NAMALWA (cell line): ENCODE measurements at regions not wholly inside any gene's neighbourhood (a gene's known extent, or its start where the extent isn't known, plus 50 kb on each side); places are given as distances from the start of the nearest gene placed in this dataset.

Experiments used
- DNase-seq: peaks from one replicate; pipeline ENCODE4 v3.0.0-alpha.2; 2015; ENCODE audit warnings: low spot score

- DNase-seq, result no peak
Observed at GRCh38 chr5:51908215-51908614, 525.0 kb downstream of the ISL1 start.

GRCh38 chr5:51944500-51945125, 561.4 kb downstream of the ISL1 start:
- no peak for DNase-seq

- no peak for DNase-seq
Observed at GRCh38 chr5:51958473-51958872, 575.2 kb downstream of the ISL1 start.

- peak; percentile 38 for DNase-seq
Observed at GRCh38 chr5:51960617-51961121, 577.4 kb downstream of the ISL1 start.

GRCh38 chr5:51961154-51961562, 577.9 kb downstream of the ISL1 start:
- DNase-seq, result no peak

GRCh38 chr5:51968756-51969155, 585.5 kb downstream of the ISL1 start:
- no peak for DNase-seq

- DNase-seq, result no peak
Observed at GRCh38 chr5:51974834-51975233, 591.6 kb downstream of the ISL1 start.

GRCh38 chr5:51977014-51977413, 593.8 kb downstream of the ISL1 start:
- no peak for DNase-seq

- DNase-seq, result no peak
Observed at GRCh38 chr5:51983161-51983560, 599.9 kb downstream of the ISL1 start.

- no peak for DNase-seq
Observed at GRCh38 chr5:51986733-51987132, 603.5 kb downstream of the ISL1 start.

GRCh38 chr5:51987239-51987638, 604.0 kb downstream of the ISL1 start:
- no peak for DNase-seq

- DNase-seq, result no peak
Observed at GRCh38 chr5:51987669-51988209, 604.5 kb downstream of the ISL1 start.

- no peak for DNase-seq
Observed at GRCh38 chr5:51988634-51989033, 605.4 kb downstream of the ISL1 start.

- DNase-seq, result no peak
Observed at GRCh38 chr5:51990241-51990640, 607.0 kb downstream of the ISL1 start.

GRCh38 chr5:51990661-51991180, 607.5 kb downstream of the ISL1 start:
- no peak for DNase-seq

- DNase-seq, result no peak
Observed at GRCh38 chr5:51991940-51992339, 608.7 kb downstream of the ISL1 start.

- no peak for DNase-seq
Observed at GRCh38 chr5:51995773-51996306, 612.6 kb downstream of the ISL1 start.

- no peak for DNase-seq
Observed at GRCh38 chr5:51996356-51996861, 613.2 kb downstream of the ISL1 start.

GRCh38 chr5:51997500-51997899, 614.3 kb downstream of the ISL1 start:
- DNase-seq, result no peak

- DNase-seq, result no peak
Observed at GRCh38 chr5:51997949-51998348, 614.7 kb downstream of the ISL1 start.

- DNase-seq, result peak; percentile 34
Observed at GRCh38 chr5:52007230-52007858, 624.1 kb downstream of the ISL1 start.

- no peak for DNase-seq
Observed at GRCh38 chr5:52010454-52010853, 627.2 kb downstream of the ISL1 start.

- DNase-seq, result no peak
Observed at GRCh38 chr5:52013523-52013922, 630.3 kb downstream of the ISL1 start.
